Lower lobe of right lung (tissue), 2 donors: ENCODE measurements at regions not wholly inside any gene's neighbourhood (a gene's known extent, or its start where the extent isn't known, plus 50 kb on each side); places are given as distances from the start of the nearest gene placed in this dataset.

Source experiments
- ATAC-seq, 2 donors: fragments of 200-7000 bp; cut with Tn5 transposase; one replicate each; pipeline ENCODE4 v1.9.1; 2020 to 2022; ENCODE audit warnings: mild to moderate bottlenecking in 2 of 2, moderate library complexity in 2 of 2
- DNase-seq: peaks from one replicate; pipeline ENCODE4 v3.0.0-alpha.2; 2020
- H3K27ac ChIP-seq: fragments of 200-600 bp; one replicate; pipeline ENCODE4 v1.8.0; 2022
- H3K27me3 ChIP-seq: fragments of 200-600 bp; one replicate; pipeline ENCODE4 v1.8.0; 2022; ENCODE audit warnings: low read depth
- H3K36me3 ChIP-seq: fragments of 200-600 bp; one replicate; pipeline ENCODE4 v1.8.0; 2022; ENCODE audit warnings: mild to moderate bottlenecking
- H3K4me1 ChIP-seq: fragments of 200-600 bp; one replicate; pipeline ENCODE4 v1.8.0; 2022
- H3K4me3 ChIP-seq: fragments of 200-600 bp; one replicate; pipeline ENCODE4 v1.8.0; 2022; ENCODE audit warnings: mild to moderate bottlenecking
- H3K9me3 ChIP-seq: fragments of 200-600 bp; one replicate; pipeline ENCODE4 v1.8.0; 2022
- CTCF ChIP-seq: fragments of 200-600 bp; IDR thresholded peaks from one replicate; pipeline ENCODE4 v1.8.0; 2022; ENCODE audit warnings: antibody characterized with exemption, mild to moderate bottlenecking
- intact Hi-C: fragments of 100-400 bp; cut with DNase I; formaldehyde crosslinking; loops from one replicate; pipeline ENCODE4 v1.11.0; 2022
- donor health status: DM: no; HTN: yes; CAD: no; lungs with severe emphysema.

GRCh38 chrY:7815921-7816320 is 904.4 kb upstream of the AMELY start:
- Histone ChIP-seq H3K27me3 (no peaks in the 10 kb centered on the region), H3K27ac (no peak overlapping the region), H3K36me3 (no peaks in the 10 kb centered on the region), H3K4me3 (no peak overlapping the region), H3K9me3 (no peaks in the 10 kb centered on the region), H3K4me1 (no peaks in the 10 kb centered on the region)
- intact Hi-C loops, result no loop called here
- TF ChIP-seq CTCF, result no peak
- no peak for ATAC-seq
- no peak for DNase-seq

GRCh38 chrY:7815285-7815684 is 903.7 kb upstream of the AMELY start:
- no peaks in the 10 kb centered on the region for H3K27me3 ChIP-seq
- H3K9me3 ChIP-seq, result no peaks in the 10 kb centered on the region
- H3K36me3 ChIP-seq, result no peaks in the 10 kb centered on the region
- intact Hi-C loops, result no loop called here
- ATAC-seq (no peak), DNase-seq (no peak)
- TF ChIP-seq CTCF, result no peak
- H3K27ac ChIP-seq, result no peak overlapping the region
- H3K4me1 ChIP-seq, result no peaks in the 10 kb centered on the region
- no peak overlapping the region for H3K4me3 ChIP-seq

- intact Hi-C loops, result no loop called here
- Histone ChIP-seq H3K9me3 (no peaks in the 10 kb centered on the region), H3K27me3 (no peaks in the 10 kb centered on the region), H3K4me3 (no peak overlapping the region), H3K4me1 (no peaks in the 10 kb centered on the region), H3K36me3 (no peaks in the 10 kb centered on the region), H3K27ac (no peak overlapping the region)
- TF ChIP-seq CTCF, result no peak
- DNase-seq, result no peak
- no peak for ATAC-seq
Observed at GRCh38 chrY:7814361-7814760, 902.8 kb upstream of the AMELY start.

- intact Hi-C loops, result no loop called here
- ATAC-seq, result no peak
Observed at GRCh38 chrY:7810359-7810758, 898.8 kb upstream of the AMELY start.

GRCh38 chrY:7807516-7807870 is 895.9 kb upstream of the AMELY start:
- Histone ChIP-seq H3K4me1 (no peaks in the 10 kb centered on the region), H3K36me3 (no peaks in the 10 kb centered on the region), H3K27ac (no peak overlapping the region), H3K9me3 (no peaks in the 10 kb centered on the region), H3K4me3 (no peak overlapping the region), H3K27me3 (no peaks in the 10 kb centered on the region)
- TF ChIP-seq CTCF, result no peak
- intact Hi-C loops, result no loop called here
- DNase-seq (no peak), ATAC-seq (no peak)

More at GRCh38 chrY:7810359-7810758, 898.8 kb upstream of the AMELY start:
- no peaks in the 10 kb centered on the region for H3K36me3 ChIP-seq
- no peaks in the 10 kb centered on the region for H3K9me3 ChIP-seq
- H3K4me3 ChIP-seq, result no peak overlapping the region
- H3K27ac ChIP-seq, result no peak overlapping the region
- no peak for TF ChIP-seq CTCF
- no peaks in the 10 kb centered on the region for H3K27me3 ChIP-seq
- no peaks in the 10 kb centered on the region for H3K4me1 ChIP-seq
- DNase-seq, result no peak
